Lower leg skin (tissue), 3 donors: ENCODE measurements at regions not wholly inside any gene's neighbourhood (a gene's known extent, or its start where the extent isn't known, plus 50 kb on each side); places are given as distances from the start of the nearest gene placed in this dataset.

ENCODE experiments used
- CTCF ChIP-seq, 3 donors: fragments of 450-650 bp; IDR thresholded peaks; one replicate each; pipeline ENCODE4 v1.5.1; 2016; ENCODE audit warnings: antibody characterized with exemption in 3 of 3, mild to moderate bottlenecking in 3 of 3, moderate library complexity in 2 of 3
- POLR2A ChIP-seq, 2 donors: fragments of 450-650 bp; IDR thresholded peaks; one replicate each; pipeline ENCODE4 v1.6.1; 2016 to 2017; ENCODE audit warnings: antibody characterized with exemption in 2 of 2, mild to moderate bottlenecking in 1 of 2, moderate library complexity in 1 of 2

- TF ChIP-seq CTCF (IDR thresholded peaks at IDR 0.05): no peak
- TF ChIP-seq POLR2A (IDR thresholded peaks at IDR 0.05): no peak
These were observed 198.4 kb downstream of the MTX2 start for GRCh38 chr2:176467595-176467994.
